GM19468 (cell line): ENCODE measurements at regions not wholly inside any gene's neighbourhood (a gene's known extent, or its start where the extent isn't known, plus 50 kb on each side); places are given as distances from the start of the nearest gene placed in this dataset.

Experiments
- ATAC-seq: cut with Tn5 transposase; IDR thresholded peaks from one replicate; pipeline ENCODE4 v1.9.1; 2021; ENCODE audit warnings: mild to moderate bottlenecking, moderate library complexity, moderate number of reproducible peaks; ENCODE audit not compliant: unreplicated experiment; ENCODE audit errors: extremely low read depth

- no peak for ATAC-seq
Observed at GRCh38 chr11:112723676-112724495, 237.3 kb upstream of the NCAM1 start.

GRCh38 chr11:112724496-112724790 lies 236.8 kb upstream of the NCAM1 start:
- no peak for ATAC-seq

GRCh38 chr11:112725636-112726035 lies 235.6 kb upstream of the NCAM1 start:
- no peak for ATAC-seq

- no peak for ATAC-seq
Observed at GRCh38 chr11:112727341-112727841, 233.8 kb upstream of the NCAM1 start.

- ATAC-seq: no peak
Observed at GRCh38 chr11:112728288-112728687, 232.9 kb upstream of the NCAM1 start.

GRCh38 chr11:112728716-112729115 lies 232.5 kb upstream of the NCAM1 start:
- no peak for ATAC-seq

GRCh38 chr11:112730591-112730990 lies 230.6 kb upstream of the NCAM1 start:
- no peak for ATAC-seq

- ATAC-seq: no peak
Observed at GRCh38 chr11:112731538-112731937, 229.7 kb upstream of the NCAM1 start.

- no peak for ATAC-seq
Observed at GRCh38 chr11:112732031-112732430, 229.2 kb upstream of the NCAM1 start.

- no peak for ATAC-seq
Observed at GRCh38 chr11:112734207-112734606, 227.0 kb upstream of the NCAM1 start.

- no peak for ATAC-seq
Observed at GRCh38 chr11:112735470-112735869, 225.8 kb upstream of the NCAM1 start.

GRCh38 chr11:112744041-112744440 lies 217.2 kb upstream of the NCAM1 start:
- no peak for ATAC-seq

GRCh38 chr11:112745973-112746372 lies 215.2 kb upstream of the NCAM1 start:
- ATAC-seq: no peak

GRCh38 chr11:112748252-112748651 lies 213.0 kb upstream of the NCAM1 start:
- ATAC-seq: no peak

- no peak for ATAC-seq
Observed at GRCh38 chr11:112748713-112749543, 212.3 kb upstream of the NCAM1 start.

- ATAC-seq: no peak
Observed at GRCh38 chr11:112751329-112751728, 209.9 kb upstream of the NCAM1 start.

GRCh38 chr11:112751772-112752171 lies 209.4 kb upstream of the NCAM1 start:
- ATAC-seq: no peak

- no peak for ATAC-seq
Observed at GRCh38 chr11:112752563-112752962, 208.7 kb upstream of the NCAM1 start.

GRCh38 chr11:112753706-112754105 lies 207.5 kb upstream of the NCAM1 start:
- no peak for ATAC-seq

GRCh38 chr11:112759418-112759817 lies 201.8 kb upstream of the NCAM1 start:
- ATAC-seq: no peak

- no peak for ATAC-seq
Observed at GRCh38 chr11:112760396-112761059, 200.7 kb upstream of the NCAM1 start.
